ENCODE measurements at regions not wholly inside any gene's neighbourhood (a gene's known extent, or its start where the extent isn't known, plus 50 kb on each side); places are given as distances from the start of the nearest gene placed in this dataset.

GRCh38 chr11:16604794-16605388 is 133.6 kb upstream of the C11orf58 start (continued):
- no peak for TF ChIP-seq SNAPC4 (CRISPR knock-in tag; IDR thresholded peaks at IDR 0.05)
- no peak for TF ChIP-seq IKZF4 (CRISPR knock-in tag; IDR thresholded peaks at IDR 0.05; ENCODE audit: borderline replicate concordance, low read depth, not compliant biosample characterization)
- TF ChIP-seq ETV5 (CRISPR knock-in tag; IDR thresholded peaks at IDR 0.05; ENCODE audit: borderline replicate concordance), result no peak
- no peak for TF ChIP-seq ATF5 (CRISPR knock-in tag; IDR thresholded peaks at IDR 0.05; ENCODE audit: low read depth)
- TF ChIP-seq ZNF180 (CRISPR knock-in tag; IDR thresholded peaks at IDR 0.05; ENCODE audit: borderline replicate concordance, low read depth), result no peak
- 0 out of 2 replicates have a peak, but pooled peaks have one; percentile 23 for TF ChIP-seq ARID5B (CRISPR knock-in tag; IDR thresholded peaks at IDR 0.05)
- TF ChIP-seq CSRNP1 (CRISPR knock-in tag; IDR thresholded peaks at IDR 0.05), result no peak
- 0 out of 2 replicates have a peak, but pooled peaks have one; percentile 6 for TF ChIP-seq ZFX (CRISPR knock-in tag; IDR thresholded peaks at IDR 0.05; ENCODE audit: low read depth)
- no peak for TF ChIP-seq PLRG1 (conservative IDR thresholded peaks at IDR 0.05)
- TF ChIP-seq ZNF710 (CRISPR knock-in tag; IDR thresholded peaks at IDR 0.05; ENCODE audit: borderline replicate concordance), result no peak; the same call in 1 of the 2 replicates
- TF ChIP-seq ZNF614 (CRISPR knock-in tag; IDR thresholded peaks at IDR 0.05; ENCODE audit: borderline replicate concordance), result no peak
- TF ChIP-seq GFI1 (CRISPR knock-in tag; IDR thresholded peaks at IDR 0.05; ENCODE audit: borderline replicate concordance), result no peak
- TF ChIP-seq ZNF597 (CRISPR knock-in tag; IDR thresholded peaks at IDR 0.05), result no peak
- TF ChIP-seq BCL6 (CRISPR knock-in tag; IDR thresholded peaks at IDR 0.05), result no peak
